WTC11 (cell line): ENCODE measurements at regions not wholly inside any gene's neighbourhood (a gene's known extent, or its start where the extent isn't known, plus 50 kb on each side); places are given as distances from the start of the nearest gene placed in this dataset.
"Not testable (repeated sequence)": the region's sequence is repeated elsewhere in the genome, so short reads cannot be mapped to it uniquely, and the experiment has no call there.

Source experiments
- ATAC-seq: fragments of 200-7000 bp; cut with Tn5 transposase; 2 replicates; pipeline ENCODE4 v1.10.0; 2021; ENCODE audit warnings: mild to moderate bottlenecking, moderate library complexity
- CTCF ChIA-PET: fragments of 300-600 bp; sonication (Branson Sonifier 250); formaldehyde crosslinking; loops from one replicate; lab custom pipeline; 2021; ENCODE audit warnings: antibody characterized with exemption; lab: Charles Lee
- POLR2A ChIA-PET: fragments of 350-600 bp; sonication (Branson Sonifier 250); formaldehyde crosslinking; loops from one replicate; lab custom pipeline; 2021; ENCODE audit warnings: antibody characterized with exemption; lab: Charles Lee
- DNase-seq: peaks from one replicate; pipeline ENCODE4 v3.0.0; 2021; ENCODE audit warnings: low spot score
- H3K27ac Mint-ChIP-seq: 2 replicates; pipeline ENCODE4 v1.8.0; 2021; ENCODE audit warnings: mixed read lengths
- H3K27me3 Mint-ChIP-seq: 2 replicates; pipeline ENCODE4 v1.8.0; 2021; ENCODE audit warnings: low read depth, mild to moderate bottlenecking, moderate library complexity, mixed read lengths
- H3K36me3 Mint-ChIP-seq: 2 replicates; pipeline ENCODE4 v1.8.0; 2021; ENCODE audit warnings: mixed read lengths
- H3K4me1 Mint-ChIP-seq: 2 replicates; pipeline ENCODE4 v1.8.0; 2022; ENCODE audit warnings: mixed read lengths
- H3K4me3 Mint-ChIP-seq: 2 replicates; pipeline ENCODE4 v1.8.0; 2021; ENCODE audit warnings: mild to moderate bottlenecking, moderate library complexity, mixed read lengths
- H3K9me3 Mint-ChIP-seq: 2 replicates; pipeline ENCODE4 v1.8.0; 2021; ENCODE audit warnings: mixed read lengths
- CREM ChIP-seq: sonication (generic); formaldehyde crosslinking; IDR thresholded peaks from 2 replicates; pipeline ENCODE4 v1.8.1; 2022; ENCODE audit warnings: mild to moderate bottlenecking, missing genetic modification reagents, moderate library complexity
- ELF4 ChIP-seq: sonication (generic); formaldehyde crosslinking; IDR thresholded peaks from 2 replicates; pipeline ENCODE4 v1.8.1; 2022; ENCODE audit warnings: low read depth, mild to moderate bottlenecking, moderate library complexity, missing genetic modification reagents
- EMX1 ChIP-seq: fragments of 250-450 bp; sonication (Bioruptor Pico); IDR thresholded peaks from 2 replicates; pipeline ENCODE4 v1.8.0; 2021; ENCODE audit warnings: mild to moderate bottlenecking
- ETV6 ChIP-seq: sonication (generic); formaldehyde crosslinking; IDR thresholded peaks from 2 replicates; pipeline ENCODE4 v1.8.1; 2022; ENCODE audit warnings: mild to moderate bottlenecking, missing genetic modification reagents
- FOXK1 ChIP-seq: sonication (generic); formaldehyde crosslinking; IDR thresholded peaks from 2 replicates; pipeline ENCODE4 v1.8.0; 2022; ENCODE audit warnings: mild to moderate bottlenecking, moderate library complexity, missing genetic modification reagents
- MYBL2 ChIP-seq: sonication (generic); formaldehyde crosslinking; IDR thresholded peaks from 2 replicates; pipeline ENCODE4 v1.8.1; 2023; ENCODE audit warnings: mild to moderate bottlenecking, moderate library complexity, missing genetic modification reagents
- NFATC4 ChIP-seq: fragments of 250-450 bp; sonication (Bioruptor Pico); IDR thresholded peaks from 2 replicates; pipeline ENCODE4 v1.9.0; 2021; ENCODE audit warnings: mild to moderate bottlenecking
- NFYB ChIP-seq: sonication (generic); formaldehyde crosslinking; conservative IDR thresholded peaks from 2 replicates; pipeline ENCODE4 v1.8.0; 2022; ENCODE audit warnings: low read depth, missing genetic modification reagents
- TEAD4 ChIP-seq: sonication (generic); formaldehyde crosslinking; IDR thresholded peaks from 2 replicates; pipeline ENCODE4 v1.8.0; 2022; ENCODE audit warnings: mild to moderate bottlenecking, missing genetic modification reagents
- ZNF219 ChIP-seq: sonication (generic); formaldehyde crosslinking; IDR thresholded peaks from 2 replicates; pipeline ENCODE4 v1.8.0; 2023; ENCODE audit warnings: missing genetic modification reagents, mild to moderate bottlenecking, borderline replicate concordance
- TF ChIP-seq, protein P1 (sequence below): fragments of 250-450 bp; sonication (Bioruptor Pico); IDR thresholded peaks from 2 replicates; pipeline ENCODE4 v1.8.0; 2021; ENCODE audit warnings: mild to moderate bottlenecking
- TF ChIP-seq, protein P2 (sequence below): sonication (generic); formaldehyde crosslinking; IDR thresholded peaks from 2 replicates; pipeline ENCODE4 v1.8.1; 2022; ENCODE audit warnings: missing genetic modification reagents, borderline replicate concordance
- TF ChIP-seq, protein P3 (sequence below): sonication (generic); formaldehyde crosslinking; IDR thresholded peaks from 2 replicates; pipeline ENCODE4 v1.8.1; 2023; ENCODE audit warnings: mild to moderate bottlenecking, moderate library complexity, missing genetic modification reagents
- TF ChIP-seq, protein P4 (sequence below): fragments of 250-450 bp; sonication (Bioruptor Pico); IDR thresholded peaks from 2 replicates; pipeline ENCODE4 v1.9.0; 2021; ENCODE audit warnings: mild to moderate bottlenecking
- TF ChIP-seq, protein P5 (sequence below): fragments of 250-450 bp; sonication (Bioruptor Pico); IDR thresholded peaks from 2 replicates; pipeline ENCODE4 v1.9.0; 2021; ENCODE audit warnings: mild to moderate bottlenecking
- TF ChIP-seq, protein P6 (sequence below): sonication (generic); formaldehyde crosslinking; IDR thresholded peaks from 2 replicates; pipeline ENCODE4 v1.8.1; 2023; ENCODE audit warnings: mild to moderate bottlenecking, missing genetic modification reagents, borderline replicate concordance
- TF ChIP-seq, protein P7 (sequence below): sonication (generic); formaldehyde crosslinking; IDR thresholded peaks from 2 replicates; pipeline ENCODE4 v1.8.0; 2022; ENCODE audit warnings: mild to moderate bottlenecking, missing genetic modification reagents
- TF ChIP-seq, protein P8 (sequence below): sonication (generic); formaldehyde crosslinking; IDR thresholded peaks from 2 replicates; pipeline ENCODE4 v1.8.0; 2023; ENCODE audit warnings: mild to moderate bottlenecking, missing genetic modification reagents

DNA sequence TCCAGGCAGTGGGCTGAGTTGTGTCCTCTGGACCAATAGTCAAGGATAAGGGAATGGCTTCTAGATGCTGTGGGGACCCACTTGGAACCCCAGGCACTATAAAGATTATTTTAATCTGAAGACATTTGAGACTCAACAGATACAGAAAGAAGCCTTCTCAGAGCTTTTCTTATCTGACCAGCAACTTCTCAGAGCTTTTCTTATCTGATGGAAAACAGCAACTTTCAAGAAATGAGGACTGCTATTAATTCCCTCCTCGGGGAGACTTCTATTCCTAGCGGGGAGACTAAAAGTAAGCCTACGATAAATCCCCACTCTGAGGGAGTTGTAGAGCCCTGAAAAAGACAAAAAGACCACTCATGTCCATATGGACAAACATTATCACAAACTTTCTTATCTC, 160.5 kb downstream of the RNASET2 start:
- TF ChIP-seq ZNF219 (CRISPR knock-in tag) (no peak), TEAD4 (CRISPR knock-in tag) (no peak), ETV6 (CRISPR knock-in tag) (no peak), NFATC4 (no peak), FOXK1 (CRISPR knock-in tag) (no peak), EMX1 (CRISPR knock-in tag) (no peak), ELF4 (no peak), CREM (CRISPR knock-in tag) (no peak), NFYB (CRISPR knock-in tag) (no peak), MYBL2 (CRISPR knock-in tag) (no peak)
- TF ChIP-seq, protein P1, sequence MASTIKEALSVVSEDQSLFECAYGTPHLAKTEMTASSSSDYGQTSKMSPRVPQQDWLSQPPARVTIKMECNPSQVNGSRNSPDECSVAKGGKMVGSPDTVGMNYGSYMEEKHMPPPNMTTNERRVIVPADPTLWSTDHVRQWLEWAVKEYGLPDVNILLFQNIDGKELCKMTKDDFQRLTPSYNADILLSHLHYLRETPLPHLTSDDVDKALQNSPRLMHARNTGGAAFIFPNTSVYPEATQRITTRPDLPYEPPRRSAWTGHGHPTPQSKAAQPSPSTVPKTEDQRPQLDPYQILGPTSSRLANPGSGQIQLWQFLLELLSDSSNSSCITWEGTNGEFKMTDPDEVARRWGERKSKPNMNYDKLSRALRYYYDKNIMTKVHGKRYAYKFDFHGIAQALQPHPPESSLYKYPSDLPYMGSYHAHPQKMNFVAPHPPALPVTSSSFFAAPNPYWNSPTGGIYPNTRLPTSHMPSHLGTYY, result no peak
- TF ChIP-seq, protein P2, sequence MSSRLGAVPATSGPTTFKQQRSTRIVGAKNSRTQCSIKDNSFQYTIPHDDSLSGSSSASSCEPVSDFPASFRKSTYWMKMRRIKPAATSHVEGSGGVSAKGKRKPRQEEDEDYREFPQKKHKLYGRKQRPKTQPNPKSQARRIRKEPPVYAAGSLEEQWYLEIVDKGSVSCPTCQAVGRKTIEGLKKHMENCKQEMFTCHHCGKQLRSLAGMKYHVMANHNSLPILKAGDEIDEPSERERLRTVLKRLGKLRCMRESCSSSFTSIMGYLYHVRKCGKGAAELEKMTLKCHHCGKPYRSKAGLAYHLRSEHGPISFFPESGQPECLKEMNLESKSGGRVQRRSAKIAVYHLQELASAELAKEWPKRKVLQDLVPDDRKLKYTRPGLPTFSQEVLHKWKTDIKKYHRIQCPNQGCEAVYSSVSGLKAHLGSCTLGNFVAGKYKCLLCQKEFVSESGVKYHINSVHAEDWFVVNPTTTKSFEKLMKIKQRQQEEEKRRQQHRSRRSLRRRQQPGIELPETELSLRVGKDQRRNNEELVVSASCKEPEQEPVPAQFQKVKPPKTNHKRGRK, result no peak
- TF ChIP-seq, protein P3, sequence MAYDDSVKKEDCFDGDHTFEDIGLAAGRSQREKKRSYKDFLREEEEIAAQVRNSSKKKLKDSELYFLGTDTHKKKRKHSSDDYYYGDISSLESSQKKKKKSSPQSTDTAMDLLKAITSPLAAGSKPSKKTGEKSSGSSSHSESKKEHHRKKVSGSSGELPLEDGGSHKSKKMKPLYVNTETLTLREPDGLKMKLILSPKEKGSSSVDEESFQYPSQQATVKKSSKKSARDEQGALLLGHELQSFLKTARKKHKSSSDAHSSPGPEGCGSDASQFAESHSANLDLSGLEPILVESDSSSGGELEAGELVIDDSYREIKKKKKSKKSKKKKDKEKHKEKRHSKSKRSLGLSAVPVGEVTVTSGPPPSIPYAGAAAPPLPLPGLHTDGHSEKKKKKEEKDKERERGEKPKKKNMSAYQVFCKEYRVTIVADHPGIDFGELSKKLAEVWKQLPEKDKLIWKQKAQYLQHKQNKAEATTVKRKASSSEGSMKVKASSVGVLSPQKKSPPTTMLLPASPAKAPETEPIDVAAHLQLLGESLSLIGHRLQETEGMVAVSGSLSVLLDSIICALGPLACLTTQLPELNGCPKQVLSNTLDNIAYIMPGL (CRISPR knock-in tag), result no peak
- TF ChIP-seq, protein P4, sequence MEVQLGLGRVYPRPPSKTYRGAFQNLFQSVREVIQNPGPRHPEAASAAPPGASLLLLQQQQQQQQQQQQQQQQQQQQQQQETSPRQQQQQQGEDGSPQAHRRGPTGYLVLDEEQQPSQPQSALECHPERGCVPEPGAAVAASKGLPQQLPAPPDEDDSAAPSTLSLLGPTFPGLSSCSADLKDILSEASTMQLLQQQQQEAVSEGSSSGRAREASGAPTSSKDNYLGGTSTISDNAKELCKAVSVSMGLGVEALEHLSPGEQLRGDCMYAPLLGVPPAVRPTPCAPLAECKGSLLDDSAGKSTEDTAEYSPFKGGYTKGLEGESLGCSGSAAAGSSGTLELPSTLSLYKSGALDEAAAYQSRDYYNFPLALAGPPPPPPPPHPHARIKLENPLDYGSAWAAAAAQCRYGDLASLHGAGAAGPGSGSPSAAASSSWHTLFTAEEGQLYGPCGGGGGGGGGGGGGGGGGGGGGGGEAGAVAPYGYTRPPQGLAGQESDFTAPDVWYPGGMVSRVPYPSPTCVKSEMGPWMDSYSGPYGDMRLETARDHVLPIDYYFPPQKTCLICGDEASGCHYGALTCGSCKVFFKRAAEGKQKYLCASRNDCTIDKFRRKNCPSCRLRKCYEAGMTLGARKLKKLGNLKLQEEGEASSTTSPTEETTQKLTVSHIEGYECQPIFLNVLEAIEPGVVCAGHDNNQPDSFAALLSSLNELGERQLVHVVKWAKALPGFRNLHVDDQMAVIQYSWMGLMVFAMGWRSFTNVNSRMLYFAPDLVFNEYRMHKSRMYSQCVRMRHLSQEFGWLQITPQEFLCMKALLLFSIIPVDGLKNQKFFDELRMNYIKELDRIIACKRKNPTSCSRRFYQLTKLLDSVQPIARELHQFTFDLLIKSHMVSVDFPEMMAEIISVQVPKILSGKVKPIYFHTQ (CRISPR knock-in tag), result no peak
- TF ChIP-seq, protein P5, sequence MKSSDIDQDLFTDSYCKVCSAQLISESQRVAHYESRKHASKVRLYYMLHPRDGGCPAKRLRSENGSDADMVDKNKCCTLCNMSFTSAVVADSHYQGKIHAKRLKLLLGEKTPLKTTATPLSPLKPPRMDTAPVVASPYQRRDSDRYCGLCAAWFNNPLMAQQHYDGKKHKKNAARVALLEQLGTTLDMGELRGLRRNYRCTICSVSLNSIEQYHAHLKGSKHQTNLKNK (CRISPR knock-in tag), result no peak
- TF ChIP-seq, protein P6, sequence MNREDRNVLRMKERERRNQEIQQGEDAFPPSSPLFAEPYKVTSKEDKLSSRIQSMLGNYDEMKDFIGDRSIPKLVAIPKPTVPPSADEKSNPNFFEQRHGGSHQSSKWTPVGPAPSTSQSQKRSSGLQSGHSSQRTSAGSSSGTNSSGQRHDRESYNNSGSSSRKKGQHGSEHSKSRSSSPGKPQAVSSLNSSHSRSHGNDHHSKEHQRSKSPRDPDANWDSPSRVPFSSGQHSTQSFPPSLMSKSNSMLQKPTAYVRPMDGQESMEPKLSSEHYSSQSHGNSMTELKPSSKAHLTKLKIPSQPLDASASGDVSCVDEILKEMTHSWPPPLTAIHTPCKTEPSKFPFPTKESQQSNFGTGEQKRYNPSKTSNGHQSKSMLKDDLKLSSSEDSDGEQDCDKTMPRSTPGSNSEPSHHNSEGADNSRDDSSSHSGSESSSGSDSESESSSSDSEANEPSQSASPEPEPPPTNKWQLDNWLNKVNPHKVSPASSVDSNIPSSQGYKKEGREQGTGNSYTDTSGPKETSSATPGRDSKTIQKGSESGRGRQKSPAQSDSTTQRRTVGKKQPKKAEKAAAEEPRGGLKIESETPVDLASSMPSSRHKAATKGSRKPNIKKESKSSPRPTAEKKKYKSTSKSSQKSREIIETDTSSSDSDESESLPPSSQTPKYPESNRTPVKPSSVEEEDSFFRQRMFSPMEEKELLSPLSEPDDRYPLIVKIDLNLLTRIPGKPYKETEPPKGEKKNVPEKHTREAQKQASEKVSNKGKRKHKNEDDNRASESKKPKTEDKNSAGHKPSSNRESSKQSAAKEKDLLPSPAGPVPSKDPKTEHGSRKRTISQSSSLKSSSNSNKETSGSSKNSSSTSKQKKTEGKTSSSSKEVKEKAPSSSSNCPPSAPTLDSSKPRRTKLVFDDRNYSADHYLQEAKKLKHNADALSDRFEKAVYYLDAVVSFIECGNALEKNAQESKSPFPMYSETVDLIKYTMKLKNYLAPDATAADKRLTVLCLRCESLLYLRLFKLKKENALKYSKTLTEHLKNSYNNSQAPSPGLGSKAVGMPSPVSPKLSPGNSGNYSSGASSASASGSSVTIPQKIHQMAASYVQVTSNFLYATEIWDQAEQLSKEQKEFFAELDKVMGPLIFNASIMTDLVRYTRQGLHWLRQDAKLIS (CRISPR knock-in tag), result no peak
- TF ChIP-seq, protein P7, sequence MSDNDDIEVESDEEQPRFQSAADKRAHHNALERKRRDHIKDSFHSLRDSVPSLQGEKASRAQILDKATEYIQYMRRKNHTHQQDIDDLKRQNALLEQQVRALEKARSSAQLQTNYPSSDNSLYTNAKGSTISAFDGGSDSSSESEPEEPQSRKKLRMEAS, result no peak
- TF ChIP-seq, protein P8, sequence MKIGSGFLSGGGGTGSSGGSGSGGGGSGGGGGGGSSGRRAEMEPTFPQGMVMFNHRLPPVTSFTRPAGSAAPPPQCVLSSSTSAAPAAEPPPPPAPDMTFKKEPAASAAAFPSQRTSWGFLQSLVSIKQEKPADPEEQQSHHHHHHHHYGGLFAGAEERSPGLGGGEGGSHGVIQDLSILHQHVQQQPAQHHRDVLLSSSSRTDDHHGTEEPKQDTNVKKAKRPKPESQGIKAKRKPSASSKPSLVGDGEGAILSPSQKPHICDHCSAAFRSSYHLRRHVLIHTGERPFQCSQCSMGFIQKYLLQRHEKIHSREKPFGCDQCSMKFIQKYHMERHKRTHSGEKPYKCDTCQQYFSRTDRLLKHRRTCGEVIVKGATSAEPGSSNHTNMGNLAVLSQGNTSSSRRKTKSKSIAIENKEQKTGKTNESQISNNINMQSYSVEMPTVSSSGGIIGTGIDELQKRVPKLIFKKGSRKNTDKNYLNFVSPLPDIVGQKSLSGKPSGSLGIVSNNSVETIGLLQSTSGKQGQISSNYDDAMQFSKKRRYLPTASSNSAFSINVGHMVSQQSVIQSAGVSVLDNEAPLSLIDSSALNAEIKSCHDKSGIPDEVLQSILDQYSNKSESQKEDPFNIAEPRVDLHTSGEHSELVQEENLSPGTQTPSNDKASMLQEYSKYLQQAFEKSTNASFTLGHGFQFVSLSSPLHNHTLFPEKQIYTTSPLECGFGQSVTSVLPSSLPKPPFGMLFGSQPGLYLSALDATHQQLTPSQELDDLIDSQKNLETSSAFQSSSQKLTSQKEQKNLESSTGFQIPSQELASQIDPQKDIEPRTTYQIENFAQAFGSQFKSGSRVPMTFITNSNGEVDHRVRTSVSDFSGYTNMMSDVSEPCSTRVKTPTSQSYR (CRISPR knock-in tag), result no peak
- no peak overlapping the region for H3K4me3 Mint-ChIP-seq
- no peak for DNase-seq
- peaks cover 8% of the 10 kb centered on the region for H3K9me3 Mint-ChIP-seq
- no peaks in the 10 kb centered on the region for H3K4me1 Mint-ChIP-seq
- no peak for ATAC-seq
- ChIA-PET POLR2A (no interaction called here), CTCF (interaction anchor here (1.2 to 1.4 kb wide), 2 partner anchors 21 to 161 kb away, joined by 3 to 4 read pairs; partner anchors contain the start of gene RNASET2)
- H3K27me3 Mint-ChIP-seq, result no peaks in the 10 kb centered on the region
- no peaks in the 10 kb centered on the region for H3K36me3 Mint-ChIP-seq
- no peak overlapping the region for H3K27ac Mint-ChIP-seq

DNA sequence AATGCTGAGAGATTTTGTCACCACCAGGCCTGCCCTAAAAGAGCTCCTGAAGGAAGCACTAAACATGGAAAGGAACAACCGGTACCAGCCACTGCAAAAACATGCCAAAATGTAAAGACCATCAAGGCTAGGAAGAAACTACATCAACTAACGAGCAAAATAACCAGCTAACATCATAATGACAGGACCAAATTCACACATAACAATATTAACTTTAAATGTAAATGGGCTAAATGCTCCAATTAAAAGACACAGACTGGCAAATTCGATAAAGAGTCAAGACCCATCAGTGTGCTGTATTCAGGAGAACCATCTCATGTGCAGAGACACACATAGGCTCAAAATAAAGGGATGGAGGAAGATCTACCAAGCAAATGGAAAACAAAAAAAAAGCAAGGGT, 163.8 kb upstream of the RPS6KA2 start:
- ATAC-seq, CTCF ChIA-PET, DNase-seq, H3K27me3 Mint-ChIP-seq, POLR2A ChIA-PET, H3K27ac Mint-ChIP-seq, H3K4me3 Mint-ChIP-seq, H3K4me1 Mint-ChIP-seq: not testable (repeated sequence)
- peaks cover 11% of the 10 kb centered on the region for H3K36me3 Mint-ChIP-seq
- peaks cover 28% of the 10 kb centered on the region for H3K9me3 Mint-ChIP-seq
